Renal cortical epithelial cell (primary cell): ENCODE measurements at regions not wholly inside any gene's neighbourhood (a gene's known extent, or its start where the extent isn't known, plus 50 kb on each side); places are given as distances from the start of the nearest gene placed in this dataset.

Source experiments
- DNase-seq: peaks from one replicate; pipeline ENCODE4 v3.0.0-alpha.2; 2011; ENCODE audit warnings: low read depth

GRCh38 chr16:82358161-82358560, 188.1 kb upstream of the MPHOSPH6 start:
- DNase-seq, result no peak

GRCh38 chr16:82357237-82357636, 187.2 kb upstream of the MPHOSPH6 start:
- DNase-seq, result no peak

- DNase-seq, result no peak
These were observed 180.5 kb upstream of the MPHOSPH6 start for GRCh38 chr16:82350560-82350959.

GRCh38 chr16:82345318-82345717, 175.3 kb upstream of the MPHOSPH6 start:
- no peak for DNase-seq

- no peak for DNase-seq
These were observed 174.1 kb upstream of the MPHOSPH6 start for GRCh38 chr16:82344157-82344556.

GRCh38 chr16:82341146-82341669, 171.2 kb upstream of the MPHOSPH6 start:
- DNase-seq, result no peak

- DNase-seq, result no peak
These were observed 170.5 kb upstream of the MPHOSPH6 start for GRCh38 chr16:82340531-82340930.

GRCh38 chr16:82337355-82337754, 167.3 kb upstream of the MPHOSPH6 start:
- DNase-seq, result no peak

- DNase-seq, result no peak
These were observed 162.1 kb upstream of the MPHOSPH6 start for GRCh38 chr16:82331974-82332750.

GRCh38 chr16:82331397-82331796, 161.4 kb upstream of the MPHOSPH6 start:
- DNase-seq, result no peak

GRCh38 chr16:82329504-82330192, 159.6 kb upstream of the MPHOSPH6 start:
- no peak for DNase-seq

- DNase-seq, result no peak
These were observed 159.0 kb upstream of the MPHOSPH6 start for GRCh38 chr16:82328881-82329469.

GRCh38 chr16:82323171-82323570, 153.1 kb upstream of the MPHOSPH6 start:
- no peak for DNase-seq

- no peak for DNase-seq
These were observed 152.2 kb upstream of the MPHOSPH6 start for GRCh38 chr16:82322177-82322576.

GRCh38 chr16:82319038-82319437, 149.0 kb upstream of the MPHOSPH6 start:
- no peak for DNase-seq

GRCh38 chr16:82317411-82318167, 147.6 kb upstream of the MPHOSPH6 start:
- no peak for DNase-seq

GRCh38 chr16:82313754-82314153, 143.7 kb upstream of the MPHOSPH6 start:
- DNase-seq, result no peak

GRCh38 chr16:82311528-82311927, 141.5 kb upstream of the MPHOSPH6 start:
- DNase-seq, result no peak

GRCh38 chr16:82302042-82302727, 132.2 kb upstream of the MPHOSPH6 start:
- no peak for DNase-seq

- no peak for DNase-seq
These were observed 131.2 kb upstream of the MPHOSPH6 start for GRCh38 chr16:82301146-82301755.

GRCh38 chr16:82300374-82300951, 130.4 kb upstream of the MPHOSPH6 start:
- no peak for DNase-seq
